HepG2 (cell line): ENCODE measurements at regions not wholly inside any gene's neighbourhood (a gene's known extent, or its start where the extent isn't known, plus 50 kb on each side); places are given as distances from the start of the nearest gene placed in this dataset.

Experiments used
- ATAC-seq: fragments of 200-7000 bp; cut with Tn5 transposase; 3 replicates; pipeline ENCODE4 v1.9.1; 2020; ENCODE audit warnings: mild to moderate bottlenecking, moderate library complexity
- BruUV-seq: library from RNA; stranded (reverse); fragments of 400-500 nt; replicated peaks from 2 replicates; lab custom pipeline; 2021; lab: Mats Ljungman, UMichigan
- CTCF ChIA-PET: fragments of 300-600 bp; formaldehyde crosslinking; extraction: SDS; loops from one replicate; lab custom pipeline; 2021; ENCODE audit warnings: low total read pairs, inconsistent platforms, low intra/inter-chr PET ratio; lab: Yijun Ruan, JAX
- POLR2A ChIA-PET: fragments of 350-600 bp; sonication (Branson Sonifier 250); formaldehyde crosslinking; loops from one replicate; lab custom pipeline; 2020; ENCODE audit warnings: antibody characterized with exemption, inconsistent platforms; lab: Yijun Ruan, JAX
- DNase-seq: peaks from one replicate; pipeline ENCODE4 v3.0.0-alpha.2; 2015; ENCODE audit warnings: low spot score
- FAIRE-seq: peaks from 3 replicates; lab custom pipeline; 2011; peaks lifted over from hg19 to GRCh38; lab: Jason Lieb, UNC
- H2AFZ ChIP-seq: one replicate; pipeline ENCODE4 v1.6.1; 2011; ENCODE audit warnings: low read length, inconsistent platforms
- H3K27ac ChIP-seq: fragments of 300-600 bp; 3 replicates; pipeline ENCODE4 v1.8.0; 2011; ENCODE audit warnings: mixed run types, mild to moderate bottlenecking, mixed read lengths, low read length, inconsistent platforms; ENCODE audit not compliant: insufficient read depth; ENCODE audit errors: extremely low read length
- H3K27me3 ChIP-seq, 2 experiments: fragments of 200-600 bp in 1 of 2; 2 replicates in 1 of 2; 3 replicates in 1 of 2; pipeline versions ENCODE4 v1.6.0 to v1.8.0; 2011; ENCODE audit warnings: low read length in 2 of 2, mild to moderate bottlenecking in 2 of 2, moderate library complexity in 2 of 2, inconsistent platforms in 1 of 2; ENCODE audit not compliant: insufficient read depth in 2 of 2, control insufficient read depth in 1 of 2
- H3K36me3 ChIP-seq, 2 experiments: fragments of 200-600 bp in 1 of 2; replicated peaks in 1 of 2; 2 replicates in 1 of 2; 3 replicates in 1 of 2; pipeline versions ENCODE4 v1.5.1 to v1.8.0; 2011; ENCODE audit warnings: low read length in 2 of 2, inconsistent platforms in 1 of 2; ENCODE audit not compliant: insufficient read depth in 2 of 2, control insufficient read depth in 1 of 2
- H3K4me1 ChIP-seq: 2 replicates; pipeline ENCODE4 v1.5.1; 2012; ENCODE audit warnings: low read length, inconsistent platforms; ENCODE audit not compliant: insufficient read depth
- H3K4me2 ChIP-seq: 2 replicates; pipeline ENCODE4 v1.6.0; 2011; ENCODE audit warnings: low read depth, low read length, inconsistent platforms
- H3K4me3 ChIP-seq, 3 experiments: fragments of 200-600 bp in 1 of 3; sonication (generic), shearing (Covaris generic) in 1 of 3; replicated peaks in 1 of 3; 2 replicates each; pipeline ENCODE4 v1.5.1; 2011 to 2016; ENCODE audit warnings: low read length in 3 of 3, inconsistent platforms in 2 of 3, low read depth in 2 of 3, mild to moderate bottlenecking in 2 of 3, control low read depth in 1 of 3, mixed read lengths in 1 of 3; ENCODE audit not compliant: insufficient read depth in 1 of 3
- H3K79me2 ChIP-seq: one replicate; pipeline ENCODE4 v1.6.1; 2011; ENCODE audit warnings: low read length, inconsistent platforms; ENCODE audit not compliant: insufficient read depth
- H3K9ac ChIP-seq: 2 replicates; pipeline ENCODE4 v1.6.0; 2011; ENCODE audit warnings: mild to moderate bottlenecking, low read depth, low read length, inconsistent platforms; ENCODE audit not compliant: insufficient read depth
- H3K9me3 ChIP-seq: 2 replicates; pipeline ENCODE4 v1.5.1; 2012; ENCODE audit warnings: mild to moderate bottlenecking, low read length
- H4K20me1 ChIP-seq: 2 replicates; pipeline ENCODE4 v1.6.0; 2011; ENCODE audit warnings: inconsistent platforms, mild to moderate bottlenecking, low read length, moderate library complexity; ENCODE audit not compliant: insufficient read depth
- HDAC6 ChIP-seq: fragments of 200-600 bp; sonication (generic); IDR thresholded peaks from 2 replicates; pipeline ENCODE4 v1.7.0; 2017; ENCODE audit warnings: mild to moderate bottlenecking, antibody characterized with exemption, low read length, low read depth
- MXI1 ChIP-seq: IDR thresholded peaks from 3 replicates; pipeline ENCODE4 v1.6.1; 2012; ENCODE audit warnings: low read depth, low read length, inconsistent platforms, borderline replicate concordance
- NBN ChIP-seq: fragments of 450-650 bp; conservative IDR thresholded peaks from 2 replicates; pipeline ENCODE4 v1.6.1; 2017
- SMAD9 ChIP-seq: sonication (generic); formaldehyde crosslinking; IDR thresholded peaks from 2 replicates; pipeline ENCODE4 v1.5.1; 2020; ENCODE audit warnings: mild to moderate bottlenecking, missing genetic modification reagents
- TOPORS ChIP-seq: sonication (generic); formaldehyde crosslinking; IDR thresholded peaks from 2 replicates; pipeline ENCODE4 v1.8.0; 2023; ENCODE audit warnings: mild to moderate bottlenecking, missing genetic modification reagents
- YY1 ChIP-seq: IDR thresholded peaks from 2 replicates; pipeline ENCODE4 v1.6.1; 2011; ENCODE audit warnings: low read length, low read depth, moderate library complexity, mild to moderate bottlenecking; ENCODE audit not compliant: insufficient read depth, insufficient replicate concordance
- ZBTB38 ChIP-seq: sonication (generic); formaldehyde crosslinking; IDR thresholded peaks from 2 replicates; pipeline ENCODE4 v1.5.1; 2020; ENCODE audit warnings: mild to moderate bottlenecking, missing genetic modification reagents
- WGBS: methylation state at CpG from one replicate; pipeline ENCODE4 v1.1.6; 2017; ENCODE audit warnings: low lambda C conversion rate; 5-methylcytosine and 5-hydroxymethylcytosine counted together
- in situ Hi-C: cut with HindIII; loops from 2 replicates; pipeline ENCODE4 v1.10.0; 2017; ENCODE audit warnings: low pct_unique_long_range_greater_than_20kb; ENCODE audit not compliant: extremely low pct_ligation_motif_present
- intact Hi-C: fragments of 100-400 bp; cut with micrococcal nuclease; formaldehyde crosslinking; loops from one replicate; pipeline ENCODE4 v1.10.0; 2022; ENCODE audit not compliant: unreplicated experiment
- TF ChIP-seq, protein P1 (sequence below): sonication (generic); formaldehyde crosslinking; IDR thresholded peaks from 2 replicates; pipeline ENCODE4 v1.5.1; 2020; ENCODE audit warnings: missing genetic modification reagents, mild to moderate bottlenecking, borderline replicate concordance
- TF ChIP-seq, protein P2 (sequence below): sonication (generic); formaldehyde crosslinking; IDR thresholded peaks from 2 replicates; pipeline ENCODE4; 2020; ENCODE audit warnings: missing genetic modification reagents, mild to moderate bottlenecking, borderline replicate concordance

DNA sequence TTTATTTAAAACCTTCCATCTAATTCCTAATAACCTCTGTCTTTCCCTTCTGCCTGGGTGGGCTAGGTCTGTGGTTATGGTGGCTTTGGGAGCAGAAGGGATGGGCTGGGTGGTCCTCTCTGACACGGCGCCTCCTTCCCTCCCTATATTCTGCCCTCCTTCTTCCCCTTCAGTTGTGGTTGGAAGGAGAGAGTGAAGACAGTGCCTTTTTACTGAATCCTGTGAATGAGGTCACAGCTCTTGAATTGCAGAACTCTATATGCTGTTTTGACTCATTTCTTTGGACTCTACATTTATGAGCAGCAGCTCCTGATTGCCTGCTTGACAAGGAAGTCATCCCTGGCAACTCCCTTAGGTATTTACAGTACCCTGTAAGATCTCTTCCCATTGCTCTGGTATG is 256.0 kb upstream of the ELAC2 start:
- 41% methylated on average over 2 of the region's 2 CpGs for WGBS
- CTCF ChIA-PET = no interaction called here
- Histone ChIP-seq H3K27ac (no peak overlapping the region), H2AFZ (no peak overlapping the region), H3K4me1 (no peaks in the 10 kb centered on the region), H3K9ac (no peak overlapping the region), H3K9me3 (no peaks in the 10 kb centered on the region), H3K4me3 (no peak overlapping the region), H3K4me2 (no peak overlapping the region), H3K36me3 (no peaks in the 10 kb centered on the region), H3K27me3 (peaks cover 0 to 4% of the 10 kb centered on the region in 2 experiments; a peak in 1 of 5 replicates), H4K20me1 (no peaks in the 10 kb centered on the region), H3K79me2 (no peaks in the 10 kb centered on the region)
- DNase-seq = no peak
- TF ChIP-seq, protein P1, sequence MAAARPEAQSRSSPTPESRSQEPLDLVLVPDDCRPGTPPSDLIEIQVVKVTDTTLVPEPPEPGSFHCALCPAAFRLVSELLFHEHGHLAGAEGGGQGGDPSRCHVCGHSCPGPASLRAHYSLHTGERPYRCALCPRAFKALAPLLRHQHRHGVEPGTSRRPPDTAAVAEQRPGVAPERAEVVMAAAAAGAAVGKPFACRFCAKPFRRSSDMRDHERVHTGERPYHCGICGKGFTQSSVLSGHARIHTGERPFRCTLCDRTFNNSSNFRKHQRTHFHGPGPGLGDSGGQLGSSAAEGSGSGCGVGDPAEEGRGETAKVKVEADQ (CRISPR knock-in tag) = no peak
- TF ChIP-seq SMAD9 (CRISPR knock-in tag) (no peak), NBN (no peak), TOPORS (CRISPR knock-in tag) (no peak), MXI1 (no peak), YY1 (no peak), ZBTB38 (CRISPR knock-in tag) (no peak), HDAC6 (no peak)
- TF ChIP-seq, protein P2, sequence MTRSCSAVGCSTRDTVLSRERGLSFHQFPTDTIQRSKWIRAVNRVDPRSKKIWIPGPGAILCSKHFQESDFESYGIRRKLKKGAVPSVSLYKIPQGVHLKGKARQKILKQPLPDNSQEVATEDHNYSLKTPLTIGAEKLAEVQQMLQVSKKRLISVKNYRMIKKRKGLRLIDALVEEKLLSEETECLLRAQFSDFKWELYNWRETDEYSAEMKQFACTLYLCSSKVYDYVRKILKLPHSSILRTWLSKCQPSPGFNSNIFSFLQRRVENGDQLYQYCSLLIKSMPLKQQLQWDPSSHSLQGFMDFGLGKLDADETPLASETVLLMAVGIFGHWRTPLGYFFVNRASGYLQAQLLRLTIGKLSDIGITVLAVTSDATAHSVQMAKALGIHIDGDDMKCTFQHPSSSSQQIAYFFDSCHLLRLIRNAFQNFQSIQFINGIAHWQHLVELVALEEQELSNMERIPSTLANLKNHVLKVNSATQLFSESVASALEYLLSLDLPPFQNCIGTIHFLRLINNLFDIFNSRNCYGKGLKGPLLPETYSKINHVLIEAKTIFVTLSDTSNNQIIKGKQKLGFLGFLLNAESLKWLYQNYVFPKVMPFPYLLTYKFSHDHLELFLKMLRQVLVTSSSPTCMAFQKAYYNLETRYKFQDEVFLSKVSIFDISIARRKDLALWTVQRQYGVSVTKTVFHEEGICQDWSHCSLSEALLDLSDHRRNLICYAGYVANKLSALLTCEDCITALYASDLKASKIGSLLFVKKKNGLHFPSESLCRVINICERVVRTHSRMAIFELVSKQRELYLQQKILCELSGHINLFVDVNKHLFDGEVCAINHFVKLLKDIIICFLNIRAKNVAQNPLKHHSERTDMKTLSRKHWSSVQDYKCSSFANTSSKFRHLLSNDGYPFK (CRISPR knock-in tag) = no peak
- POLR2A ChIA-PET = no interaction called here
- in situ Hi-C loops (no loop called here), intact Hi-C loops (no loop called here)
- ATAC-seq = no peak
- FAIRE-seq = no peak
- BruUV-seq = no TSS peak
